ENCODE measurements at regions not wholly inside any gene's neighbourhood (a gene's known extent, or its start where the extent isn't known, plus 50 kb on each side); places are given as distances from the start of the nearest gene placed in this dataset.

- TF ChIP-seq CTCF (IDR thresholded peaks at IDR 0.05; ENCODE audit: insufficient read depth, low read length, poor library complexity, severe bottlenecking) = no peak
- no peak for TF ChIP-seq EZH2phosphoT487 (conservative IDR thresholded peaks at IDR 0.05; ENCODE audit: low read length)
These were observed 1196.3 kb upstream of the TMEM132C start for GRCh38 chr12:127070515-127071157.
